ENCODE measurements at regions not wholly inside any gene's neighbourhood (a gene's known extent, or its start where the extent isn't known, plus 50 kb on each side); places are given as distances from the start of the nearest gene placed in this dataset.
"Not testable (repeated sequence)": the region's sequence is repeated elsewhere in the genome, so short reads cannot be mapped to it uniquely, and the experiment has no call there.

DNA sequence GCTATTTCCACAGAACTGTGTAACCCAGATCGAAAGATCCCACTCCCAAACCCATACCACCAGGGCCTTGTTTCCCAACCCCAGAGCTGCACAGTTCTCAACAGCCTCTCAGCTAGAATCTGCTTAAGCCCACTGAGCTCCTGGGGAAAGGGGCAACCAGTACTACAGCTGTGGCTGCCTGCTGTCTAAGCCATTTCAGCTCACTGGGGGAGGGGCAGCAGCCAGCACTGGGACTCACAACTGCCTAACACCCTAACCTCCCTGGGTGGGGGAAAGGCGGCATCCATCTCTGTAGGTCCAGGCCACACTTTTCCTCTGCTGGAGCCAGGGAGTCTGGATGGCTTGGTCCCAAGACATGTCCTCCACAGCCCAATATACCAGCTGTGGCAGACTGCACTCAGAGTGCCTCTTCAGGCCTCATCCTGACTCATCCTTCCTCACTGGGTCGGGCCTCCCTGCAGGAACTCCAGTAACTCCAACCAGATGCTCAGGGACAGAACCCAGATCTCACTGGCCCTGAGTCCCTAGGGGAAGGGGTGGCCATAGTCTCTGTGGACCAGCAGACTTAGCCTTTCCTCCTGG lies 241.4 kb downstream of the HINT1 start:
- no peaks in the 10 kb centered on the region for H3K27me3 Mint-ChIP-seq (ENCODE audit: insufficient read depth, unreplicated experiment)
- ChIA-PET CTCF (interaction anchor here (0.6 to 1.0 kb wide), 2 partner anchors 9 to 759 kb away, joined by 3 to 4 read pairs; no protein-coding TSS in a partner anchor), POLR2A (interaction anchor here (0.6 kb wide), 1 partner anchor 21 kb away, joined by 3 read pairs; no protein-coding TSS in a partner anchor)
- H3K27ac Mint-ChIP-seq (ENCODE audit: low read depth, unreplicated experiment): no peak overlapping the region
- TF ChIP-seq, protein P1, sequence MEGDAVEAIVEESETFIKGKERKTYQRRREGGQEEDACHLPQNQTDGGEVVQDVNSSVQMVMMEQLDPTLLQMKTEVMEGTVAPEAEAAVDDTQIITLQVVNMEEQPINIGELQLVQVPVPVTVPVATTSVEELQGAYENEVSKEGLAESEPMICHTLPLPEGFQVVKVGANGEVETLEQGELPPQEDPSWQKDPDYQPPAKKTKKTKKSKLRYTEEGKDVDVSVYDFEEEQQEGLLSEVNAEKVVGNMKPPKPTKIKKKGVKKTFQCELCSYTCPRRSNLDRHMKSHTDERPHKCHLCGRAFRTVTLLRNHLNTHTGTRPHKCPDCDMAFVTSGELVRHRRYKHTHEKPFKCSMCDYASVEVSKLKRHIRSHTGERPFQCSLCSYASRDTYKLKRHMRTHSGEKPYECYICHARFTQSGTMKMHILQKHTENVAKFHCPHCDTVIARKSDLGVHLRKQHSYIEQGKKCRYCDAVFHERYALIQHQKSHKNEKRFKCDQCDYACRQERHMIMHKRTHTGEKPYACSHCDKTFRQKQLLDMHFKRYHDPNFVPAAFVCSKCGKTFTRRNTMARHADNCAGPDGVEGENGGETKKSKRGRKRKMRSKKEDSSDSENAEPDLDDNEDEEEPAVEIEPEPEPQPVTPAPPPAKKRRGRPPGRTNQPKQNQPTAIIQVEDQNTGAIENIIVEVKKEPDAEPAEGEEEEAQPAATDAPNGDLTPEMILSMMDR (IDR thresholded peaks at IDR 0.05; ENCODE audit: unreplicated experiment): no peak
- intact Hi-C loops (cut with micrococcal nuclease): no loop called here
- H3K4me1 Mint-ChIP-seq (ENCODE audit: insufficient read depth, unreplicated experiment): no peaks in the 10 kb centered on the region
- H3K36me3 Mint-ChIP-seq (ENCODE audit: insufficient read depth, unreplicated experiment): no peaks in the 10 kb centered on the region
- no TSS peak for BruUV-seq (replicated peaks)
- DNase-seq (ENCODE audit: unreplicated experiment): no peak
- peaks cover 7% of the 10 kb centered on the region for H3K9me3 Mint-ChIP-seq (ENCODE audit: unreplicated experiment)
- no peak overlapping the region for H3K4me3 Mint-ChIP-seq (ENCODE audit: unreplicated experiment)

- H3K4me3 Mint-ChIP-seq (ENCODE audit: unreplicated experiment): no peak overlapping the region
- intact Hi-C loops (cut with micrococcal nuclease): loop anchor here (1.0 kb wide), 2 partner anchors 803 to 1013 kb away; no protein-coding TSS in a partner anchor
- POLR2A ChIA-PET: interaction anchor here (0.7 kb wide), 1 partner anchor 892 kb away, joined by 3 read pairs; no protein-coding TSS in a partner anchor
- CTCF ChIA-PET: interaction anchor here (0.6 to 1.3 kb wide), 5 partner anchors 9 to 1343 kb away, joined by 3 to 5 read pairs (median 4); no protein-coding TSS in a partner anchor
- peaks cover 8% of the 10 kb centered on the region for H3K9me3 Mint-ChIP-seq (ENCODE audit: unreplicated experiment)
- TF ChIP-seq, protein P1 (IDR thresholded peaks at IDR 0.05; ENCODE audit: unreplicated experiment): peak; percentile 41
- no peaks in the 10 kb centered on the region for H3K36me3 Mint-ChIP-seq (ENCODE audit: insufficient read depth, unreplicated experiment)
- no TSS peak for BruUV-seq (replicated peaks)
- DNase-seq (ENCODE audit: unreplicated experiment): peak; percentile 54
- no peaks in the 10 kb centered on the region for H3K27me3 Mint-ChIP-seq (ENCODE audit: insufficient read depth, unreplicated experiment)
- no peak overlapping the region for H3K27ac Mint-ChIP-seq (ENCODE audit: low read depth, unreplicated experiment)
- H3K4me1 Mint-ChIP-seq (ENCODE audit: insufficient read depth, unreplicated experiment): no peaks in the 10 kb centered on the region
Observed at GRCh38 chr5:130912088-130912487, 253.0 kb downstream of the HINT1 start.

- BruUV-seq (replicated peaks): no TSS peak
- H3K36me3 Mint-ChIP-seq (ENCODE audit: insufficient read depth, unreplicated experiment): no peaks in the 10 kb centered on the region
- H3K9me3 Mint-ChIP-seq (ENCODE audit: unreplicated experiment): no peaks in the 10 kb centered on the region
- intact Hi-C loops (cut with micrococcal nuclease): no loop called here
- no peak overlapping the region for H3K4me3 Mint-ChIP-seq (ENCODE audit: unreplicated experiment)
- no peak overlapping the region for H3K27ac Mint-ChIP-seq (ENCODE audit: low read depth, unreplicated experiment)
- POLR2A ChIA-PET: no interaction called here
- no peaks in the 10 kb centered on the region for H3K27me3 Mint-ChIP-seq (ENCODE audit: insufficient read depth, unreplicated experiment)
- DNase-seq (ENCODE audit: unreplicated experiment): no peak
- no peaks in the 10 kb centered on the region for H3K4me1 Mint-ChIP-seq (ENCODE audit: insufficient read depth, unreplicated experiment)
- CTCF ChIA-PET: no interaction called here
- TF ChIP-seq, protein P1 (IDR thresholded peaks at IDR 0.05; ENCODE audit: unreplicated experiment): no peak
Observed at GRCh38 chr5:130908186-130908585, 256.9 kb downstream of the HINT1 start.

GRCh38 chr5:130897537-130898195 lies 267.4 kb downstream of the HINT1 start:
- Mint-ChIP-seq H3K9me3 (ENCODE audit: unreplicated experiment) (peaks cover 22% of the 10 kb centered on the region), H3K27ac (ENCODE audit: low read depth, unreplicated experiment) (peak overlapping the region; percentile 88), H3K4me3 (ENCODE audit: unreplicated experiment) (peak overlapping the region; percentile 80)
- H3K4me1 Mint-ChIP-seq (ENCODE audit: insufficient read depth, unreplicated experiment); H3K27me3 Mint-ChIP-seq (ENCODE audit: insufficient read depth, unreplicated experiment); POLR2A ChIA-PET; intact Hi-C loops (cut with micrococcal nuclease); H3K36me3 Mint-ChIP-seq (ENCODE audit: insufficient read depth, unreplicated experiment); BruUV-seq (replicated peaks): not testable (repeated sequence)
- peak; percentile 80 for DNase-seq (ENCODE audit: unreplicated experiment)
- CTCF ChIA-PET: interaction anchor here (0.7 to 0.9 kb wide), 2 partner anchors 23 to 26 kb away, joined by 3 to 7 read pairs; no protein-coding TSS in a partner anchor

DNA sequence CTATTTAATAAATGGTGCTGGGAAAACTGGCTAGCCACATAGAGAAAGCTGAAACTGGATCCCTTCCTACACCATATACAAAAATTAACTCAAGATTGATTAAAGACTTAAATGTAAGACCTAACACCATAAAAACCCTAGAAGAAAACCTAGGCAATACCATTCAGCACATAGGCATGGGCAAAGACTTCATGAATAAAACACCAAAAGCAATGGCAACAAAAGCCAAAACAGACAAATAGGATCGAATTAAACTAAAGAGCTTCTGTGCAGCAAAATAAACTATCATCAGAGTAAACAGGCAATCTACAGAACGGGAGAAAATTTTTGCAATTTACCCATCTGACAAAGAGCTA lies 267.9 kb downstream of the HINT1 start:
- CTCF ChIA-PET: interaction anchor here (0.6 to 0.9 kb wide), 3 partner anchors 22 to 35 kb away, joined by 3 to 7 read pairs (median 4); no protein-coding TSS in a partner anchor
- POLR2A ChIA-PET; intact Hi-C loops (cut with micrococcal nuclease); H3K27me3 Mint-ChIP-seq (ENCODE audit: insufficient read depth, unreplicated experiment); H3K36me3 Mint-ChIP-seq (ENCODE audit: insufficient read depth, unreplicated experiment); DNase-seq (ENCODE audit: unreplicated experiment): not testable (repeated sequence)
- H3K4me3 Mint-ChIP-seq (ENCODE audit: unreplicated experiment): peak overlapping the region; percentile 80
- peaks cover 10% of the 10 kb centered on the region for H3K4me1 Mint-ChIP-seq (ENCODE audit: insufficient read depth, unreplicated experiment)
- H3K27ac Mint-ChIP-seq (ENCODE audit: low read depth, unreplicated experiment): peak overlapping the region; percentile 88
- TSS peak; percentile 73 for BruUV-seq (replicated peaks)
- H3K9me3 Mint-ChIP-seq (ENCODE audit: unreplicated experiment): peaks cover 22% of the 10 kb centered on the region
